Amygdala (tissue), 56 donors: ENCODE measurements at regions not wholly inside any gene's neighbourhood (a gene's known extent, or its start where the extent isn't known, plus 50 kb on each side); places are given as distances from the start of the nearest gene placed in this dataset.
"Not testable (repeated sequence)": the region's sequence is repeated elsewhere in the genome, so short reads cannot be mapped to it uniquely, and the experiment has no call there.

Experiments used
- DNase-seq, 56 donors: peaks; one replicate each; lab custom pipeline; 2025; lab: John Stamatoyannopoulos, UW

- no peak for DNase-seq
Observed at GRCh38 chr3:21256932-21257331, 494.1 kb downstream of the ZNF385D start.

- DNase-seq = no peak
Observed at GRCh38 chr3:21238661-21239060, 512.3 kb downstream of the ZNF385D start.

GRCh38 chr3:21237638-21238037 is 513.4 kb downstream of the ZNF385D start:
- no peak for DNase-seq

GRCh38 chr3:21235491-21235890 is 515.5 kb downstream of the ZNF385D start:
- no peak for DNase-seq

- no peak for DNase-seq
Observed at GRCh38 chr3:21234933-21235332, 516.1 kb downstream of the ZNF385D start.

- no peak for DNase-seq
Observed at GRCh38 chr3:21229426-21230135, 521.4 kb downstream of the ZNF385D start.

GRCh38 chr3:21226086-21226485 is 524.9 kb downstream of the ZNF385D start:
- peak in 18 of 56 donors; percentile 0 to 50 (median 2) for DNase-seq

GRCh38 chr3:21220944-21221343 is 530.1 kb downstream of the ZNF385D start:
- no peak for DNase-seq

- DNase-seq = no peak
Observed at GRCh38 chr3:21216598-21216997, 534.4 kb downstream of the ZNF385D start.

- not testable (repeated sequence) for DNase-seq
Observed at GRCh38 chr3:21204122-21204521, 546.9 kb downstream of the ZNF385D start.

GRCh38 chr3:21195203-21195602 is 555.8 kb downstream of the ZNF385D start:
- no peak for DNase-seq

GRCh38 chr3:21194036-21194435 is 557.0 kb downstream of the ZNF385D start:
- DNase-seq = not testable (repeated sequence)

GRCh38 chr3:21188459-21188858 is 562.6 kb downstream of the ZNF385D start:
- no peak for DNase-seq

GRCh38 chr3:21185816-21186314 is 565.1 kb downstream of the ZNF385D start:
- DNase-seq = no peak

- no peak for DNase-seq
Observed at GRCh38 chr3:21174461-21174860, 576.5 kb downstream of the ZNF385D start.

GRCh38 chr3:21170964-21171363 is 580.0 kb downstream of the ZNF385D start:
- DNase-seq = no peak

GRCh38 chr3:21169948-21170347 is 581.1 kb downstream of the ZNF385D start:
- no peak for DNase-seq

- no peak for DNase-seq
Observed at GRCh38 chr3:21168471-21168870, 582.5 kb downstream of the ZNF385D start.

- DNase-seq = no peak
Observed at GRCh38 chr3:21163956-21164355, 587.1 kb downstream of the ZNF385D start.

GRCh38 chr3:21159543-21159906 is 591.5 kb downstream of the ZNF385D start:
- no peak for DNase-seq

- no peak for DNase-seq
Observed at GRCh38 chr3:21158861-21159542, 592.0 kb downstream of the ZNF385D start.

- no peak for DNase-seq
Observed at GRCh38 chr3:21154911-21155310, 596.1 kb downstream of the ZNF385D start.
